Panc1 (cell line): ENCODE measurements at regions not wholly inside any gene's neighbourhood (a gene's known extent, or its start where the extent isn't known, plus 50 kb on each side); places are given as distances from the start of the nearest gene placed in this dataset.

Experiments
- ATAC-seq: fragments of 200-7000 bp; cut with Tn5 transposase; 2 replicates; pipeline ENCODE4 v1.9.1; 2020; ENCODE audit warnings: mild to moderate bottlenecking, moderate library complexity
- BruUV-seq: library from RNA; stranded (reverse); fragments of 400-500 nt; replicated peaks from 2 replicates; lab custom pipeline; 2021; lab: Mats Ljungman, UMichigan
- CTCF ChIA-PET: fragments of 300-600 bp; sonication (Branson Sonifier 250); formaldehyde crosslinking; loops from one replicate; lab custom pipeline; 2022; ENCODE audit warnings: antibody characterized with exemption; lab: Charles Lee
- POLR2A ChIA-PET: fragments of 300-600 bp; sonication (Branson Sonifier 250); formaldehyde crosslinking; loops from one replicate; lab custom pipeline; 2022; ENCODE audit warnings: antibody characterized with exemption; lab: Charles Lee
- DNase-seq: peaks from one replicate; pipeline ENCODE4 v3.0.0-alpha.2; 2010; ENCODE audit warnings: low read depth, low spot score
- H3K27ac ChIP-seq: 2 replicates; pipeline ENCODE4 v1.5.1; 2011; ENCODE audit warnings: mild to moderate bottlenecking, low read length, inconsistent platforms
- H3K27me3 ChIP-seq: fragments of 200-500 bp; sonication (Bioruptor generic); 2 replicates; pipeline ENCODE4 v1.6.0; 2014; ENCODE audit warnings: low read length, inconsistent platforms; ENCODE audit not compliant: control insufficient read depth, insufficient read depth
- H3K36me3 ChIP-seq: fragments of 200-500 bp; sonication (Bioruptor generic); 2 replicates; pipeline ENCODE4 v1.5.1; 2014; ENCODE audit warnings: inconsistent platforms, mild to moderate bottlenecking, low read length, moderate library complexity; ENCODE audit not compliant: control insufficient read depth, insufficient read depth
- H3K4me1 ChIP-seq: 2 replicates; pipeline ENCODE4 v1.5.1; 2011; ENCODE audit warnings: inconsistent platforms, mild to moderate bottlenecking, low read length, moderate library complexity; ENCODE audit not compliant: control insufficient read depth, insufficient read depth
- H3K4me3 ChIP-seq, 2 experiments: 2 replicates each; pipeline ENCODE4 v1.5.1; 2011 to 2012; ENCODE audit warnings: low read depth in 2 of 2, low read length in 2 of 2, mild to moderate bottlenecking in 2 of 2, inconsistent platforms in 1 of 2, moderate library complexity in 1 of 2
- H3K9me3 ChIP-seq: fragments of 200-500 bp; sonication (Bioruptor generic); 2 replicates; pipeline ENCODE4 v1.5.1; 2014; ENCODE audit warnings: low read depth, mild to moderate bottlenecking, inconsistent platforms, low read length, moderate library complexity; ENCODE audit not compliant: control insufficient read depth, insufficient read depth
- CTCF ChIP-seq: fragments of 450-650 bp; IDR thresholded peaks from 2 replicates; pipeline ENCODE4 v1.5.1; 2017; ENCODE audit warnings: mild to moderate bottlenecking
- POLR2AphosphoS5 ChIP-seq: IDR thresholded peaks from 2 replicates; pipeline ENCODE4 v1.6.1; 2012; ENCODE audit warnings: mild to moderate bottlenecking, low read depth, low read length, moderate library complexity
- SIN3A ChIP-seq: IDR thresholded peaks from 2 replicates; pipeline ENCODE4 v1.6.1; 2012; ENCODE audit warnings: low read depth, mild to moderate bottlenecking, low read length, moderate library complexity, borderline replicate concordance; ENCODE audit not compliant: insufficient read depth
- TCF7L2 ChIP-seq: IDR thresholded peaks from 2 replicates; pipeline ENCODE4 v1.6.1; 2011; ENCODE audit warnings: mild to moderate bottlenecking, low read depth, low read length, inconsistent platforms
- in situ Hi-C: cut with HindIII; loops from 2 replicates; pipeline ENCODE4 v1.10.0; 2016; ENCODE audit warnings: low sequenced_read_pairs, low pct_unique_long_range_greater_than_20kb
- intact Hi-C: fragments of 100-400 bp; cut with micrococcal nuclease; formaldehyde crosslinking; loops from one replicate; pipeline ENCODE4 v1.10.0; 2022; ENCODE audit not compliant: unreplicated experiment
- TF ChIP-seq, protein P1 (sequence below), 2 experiments: IDR thresholded peaks; 2 replicates each; pipeline ENCODE4 v1.6.1; 2011 to 2012; ENCODE audit warnings: low read depth in 2 of 2, control low read depth in 1 of 2, low read length in 1 of 2, mild to moderate bottlenecking in 1 of 2, moderate library complexity in 1 of 2; ENCODE audit not compliant: insufficient read depth in 1 of 2

GRCh38 chr6:76135481-76135880 is 63.0 kb upstream of the IMPG1 start:
- CTCF ChIA-PET, result no interaction called here
- in situ Hi-C loops, result no loop called here
- no TSS peak for BruUV-seq

GRCh38 chr6:76134651-76135050 is 62.2 kb upstream of the IMPG1 start:
- ATAC-seq, result no peak
- Histone ChIP-seq H3K27ac (no peak overlapping the region), H3K4me3 (no peak overlapping the region), H3K9me3 (no peaks in the 10 kb centered on the region), H3K27me3 (no peaks in the 10 kb centered on the region), H3K36me3 (no peaks in the 10 kb centered on the region), H3K4me1 (no peaks in the 10 kb centered on the region)
- in situ Hi-C loops, result no loop called here
- intact Hi-C loops, result no loop called here
- CTCF ChIA-PET, result no interaction called here
- POLR2A ChIA-PET, result no interaction called here
- BruUV-seq, result no TSS peak
- no peak for TF ChIP-seq CTCF
- no peak for TF ChIP-seq TCF7L2
- TF ChIP-seq SIN3A, result no peak
- TF ChIP-seq, protein P1, sequence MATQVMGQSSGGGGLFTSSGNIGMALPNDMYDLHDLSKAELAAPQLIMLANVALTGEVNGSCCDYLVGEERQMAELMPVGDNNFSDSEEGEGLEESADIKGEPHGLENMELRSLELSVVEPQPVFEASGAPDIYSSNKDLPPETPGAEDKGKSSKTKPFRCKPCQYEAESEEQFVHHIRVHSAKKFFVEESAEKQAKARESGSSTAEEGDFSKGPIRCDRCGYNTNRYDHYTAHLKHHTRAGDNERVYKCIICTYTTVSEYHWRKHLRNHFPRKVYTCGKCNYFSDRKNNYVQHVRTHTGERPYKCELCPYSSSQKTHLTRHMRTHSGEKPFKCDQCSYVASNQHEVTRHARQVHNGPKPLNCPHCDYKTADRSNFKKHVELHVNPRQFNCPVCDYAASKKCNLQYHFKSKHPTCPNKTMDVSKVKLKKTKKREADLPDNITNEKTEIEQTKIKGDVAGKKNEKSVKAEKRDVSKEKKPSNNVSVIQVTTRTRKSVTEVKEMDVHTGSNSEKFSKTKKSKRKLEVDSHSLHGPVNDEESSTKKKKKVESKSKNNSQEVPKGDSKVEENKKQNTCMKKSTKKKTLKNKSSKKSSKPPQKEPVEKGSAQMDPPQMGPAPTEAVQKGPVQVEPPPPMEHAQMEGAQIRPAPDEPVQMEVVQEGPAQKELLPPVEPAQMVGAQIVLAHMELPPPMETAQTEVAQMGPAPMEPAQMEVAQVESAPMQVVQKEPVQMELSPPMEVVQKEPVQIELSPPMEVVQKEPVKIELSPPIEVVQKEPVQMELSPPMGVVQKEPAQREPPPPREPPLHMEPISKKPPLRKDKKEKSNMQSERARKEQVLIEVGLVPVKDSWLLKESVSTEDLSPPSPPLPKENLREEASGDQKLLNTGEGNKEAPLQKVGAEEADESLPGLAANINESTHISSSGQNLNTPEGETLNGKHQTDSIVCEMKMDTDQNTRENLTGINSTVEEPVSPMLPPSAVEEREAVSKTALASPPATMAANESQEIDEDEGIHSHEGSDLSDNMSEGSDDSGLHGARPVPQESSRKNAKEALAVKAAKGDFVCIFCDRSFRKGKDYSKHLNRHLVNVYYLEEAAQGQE (IDR thresholded peaks at IDR 0.05; ENCODE audit: insufficient read depth in 1 of 2, low read depth in 2 of 2, low read length in 1 of 2), result no peak
- no peak for TF ChIP-seq POLR2AphosphoS5
- no peak for DNase-seq

More at GRCh38 chr6:76135481-76135880, 63.0 kb upstream of the IMPG1 start:
- Histone ChIP-seq H3K4me1 (no peaks in the 10 kb centered on the region), H3K27ac (no peak overlapping the region), H3K9me3 (no peaks in the 10 kb centered on the region), H3K27me3 (no peaks in the 10 kb centered on the region), H3K4me3 (no peak overlapping the region), H3K36me3 (no peaks in the 10 kb centered on the region)
- TF ChIP-seq TCF7L2, result no peak
- TF ChIP-seq, protein P1 (IDR thresholded peaks at IDR 0.05; ENCODE audit: insufficient read depth in 1 of 2, low read depth in 2 of 2, low read length in 1 of 2), result no peak
- no peak for TF ChIP-seq SIN3A
- TF ChIP-seq POLR2AphosphoS5, result no peak
- intact Hi-C loops, result no loop called here
- DNase-seq, result no peak
- POLR2A ChIA-PET, result no interaction called here
- ATAC-seq, result no peak
